IMR-90 (cell line): ENCODE measurements at regions not wholly inside any gene's neighbourhood (a gene's known extent, or its start where the extent isn't known, plus 50 kb on each side); places are given as distances from the start of the nearest gene placed in this dataset.

ENCODE experiments used
- CHD1 ChIP-seq: IDR thresholded peaks from 2 replicates; pipeline ENCODE4 v1.6.1; 2012; ENCODE audit warnings: low read depth, low read length, improper control_type of control experiment
- CTCF ChIP-seq: conservative IDR thresholded peaks from 2 replicates; pipeline ENCODE4 v1.5.1; 2012; ENCODE audit warnings: mild to moderate bottlenecking, low read depth, low read length, improper control_type of control experiment
- POLR2A ChIP-seq: IDR thresholded peaks from 2 replicates; pipeline ENCODE4 v1.6.1; 2012; ENCODE audit warnings: mild to moderate bottlenecking, low read depth, low read length
- TF ChIP-seq, protein P1 (sequence below): fragments of 150-350 bp; IDR thresholded peaks from 2 replicates; pipeline ENCODE4 v1.6.1; 2017; ENCODE audit warnings: mild to moderate bottlenecking, antibody characterized with exemption, low read length, low read depth

DNA sequence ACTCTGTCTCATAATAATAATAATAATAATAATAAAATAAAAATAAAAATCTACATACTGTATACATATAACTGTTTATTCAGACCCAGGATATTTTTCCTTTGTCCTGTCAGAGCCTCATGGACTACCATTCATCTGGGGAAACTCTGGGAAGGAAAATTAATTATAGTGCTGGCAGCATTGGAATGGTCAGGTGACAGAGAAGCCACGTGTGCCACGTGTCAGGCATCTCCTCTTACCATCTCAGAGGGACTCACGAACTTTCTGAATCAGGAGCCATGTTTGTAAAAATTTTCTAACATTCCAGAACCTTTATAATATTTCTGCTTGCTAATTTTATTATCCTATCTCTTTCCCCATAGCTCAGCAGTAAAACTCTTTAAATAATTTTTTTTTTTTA is 97.8 kb upstream of the HNRNPU start:
- no peak for TF ChIP-seq CTCF
- no peak for TF ChIP-seq CHD1
- TF ChIP-seq, protein P1, sequence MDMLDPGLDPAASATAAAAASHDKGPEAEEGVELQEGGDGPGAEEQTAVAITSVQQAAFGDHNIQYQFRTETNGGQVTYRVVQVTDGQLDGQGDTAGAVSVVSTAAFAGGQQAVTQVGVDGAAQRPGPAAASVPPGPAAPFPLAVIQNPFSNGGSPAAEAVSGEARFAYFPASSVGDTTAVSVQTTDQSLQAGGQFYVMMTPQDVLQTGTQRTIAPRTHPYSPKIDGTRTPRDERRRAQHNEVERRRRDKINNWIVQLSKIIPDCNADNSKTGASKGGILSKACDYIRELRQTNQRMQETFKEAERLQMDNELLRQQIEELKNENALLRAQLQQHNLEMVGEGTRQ: no peak
- no peak for TF ChIP-seq POLR2A
